LNCAP (cell line): ENCODE measurements at regions not wholly inside any gene's neighbourhood (a gene's known extent, or its start where the extent isn't known, plus 50 kb on each side); places are given as distances from the start of the nearest gene placed in this dataset.

Source experiments
- CTCF ChIP-seq: fragments of 450-650 bp; IDR thresholded peaks from 2 replicates; pipeline ENCODE4 v1.5.1; 2017; ENCODE audit warnings: mild to moderate bottlenecking

- TF ChIP-seq CTCF: no peak
Measured at GRCh38 chr9:88791105-88791805, 200.0 kb upstream of the S1PR3 start.

- TF ChIP-seq CTCF: no peak
Measured at GRCh38 chr9:88792502-88792901, 198.8 kb upstream of the S1PR3 start.

- TF ChIP-seq CTCF: no peak
Measured at GRCh38 chr9:88794100-88794499, 197.2 kb upstream of the S1PR3 start.

GRCh38 chr9:88796947-88797346 is 194.3 kb upstream of the S1PR3 start:
- TF ChIP-seq CTCF: no peak

- TF ChIP-seq CTCF: no peak
Measured at GRCh38 chr9:88798476-88798875, 192.8 kb upstream of the S1PR3 start.

- no peak for TF ChIP-seq CTCF
Measured at GRCh38 chr9:88799541-88800328, 191.5 kb upstream of the S1PR3 start.

GRCh38 chr9:88800329-88800682 is 191.0 kb upstream of the S1PR3 start:
- TF ChIP-seq CTCF: no peak
